ENCODE measurements at regions not wholly inside any gene's neighbourhood (a gene's known extent, or its start where the extent isn't known, plus 50 kb on each side); places are given as distances from the start of the nearest gene placed in this dataset.

- no peak overlapping the region for H3K9ac ChIP-seq
- H3K36me3 ChIP-seq: no peaks in the 10 kb centered on the region
- H4K20me1 ChIP-seq: no peaks in the 10 kb centered on the region
- no peak overlapping the region for H3K4me2 ChIP-seq
- H3K27ac ChIP-seq: no peak overlapping the region
- no peak overlapping the region for H3K4me3 ChIP-seq
- TF ChIP-seq Cebpa-rat (IDR thresholded peaks at IDR 0.05): no peak
- H3K9me3 ChIP-seq: no peaks in the 10 kb centered on the region
- H3K27me3 ChIP-seq: no peaks in the 10 kb centered on the region
- H3K4me1 ChIP-seq: peaks cover 11% of the 10 kb centered on the region
Measured at GRCh38 chr10:4453276-4453675, 372.7 kb upstream of the AKR1E2 start.

GRCh38 chr10:4450981-4451908 is 374.8 kb upstream of the AKR1E2 start:
- Histone ChIP-seq H3K9me3 (no peaks in the 10 kb centered on the region), H3K4me1 (peaks cover 11% of the 10 kb centered on the region), H3K4me2 (peak overlapping the region; percentile 36; the same call in 1 of the 2 replicates), H3K9ac (no peak overlapping the region), H3K4me3 (no peak overlapping the region), H4K20me1 (no peaks in the 10 kb centered on the region), H3K27me3 (no peaks in the 10 kb centered on the region), H3K36me3 (no peaks in the 10 kb centered on the region), H3K27ac (no peak overlapping the region)
- no peak for TF ChIP-seq Cebpa-rat (IDR thresholded peaks at IDR 0.05)

- Histone ChIP-seq H3K9me3 (no peaks in the 10 kb centered on the region), H3K4me3 (no peak overlapping the region), H3K27me3 (no peaks in the 10 kb centered on the region), H3K4me2 (no peak overlapping the region), H3K36me3 (no peaks in the 10 kb centered on the region), H3K27ac (no peak overlapping the region), H3K4me1 (peaks cover 11% of the 10 kb centered on the region), H4K20me1 (no peaks in the 10 kb centered on the region), H3K9ac (no peak overlapping the region)
- no peak for TF ChIP-seq Cebpa-rat (IDR thresholded peaks at IDR 0.05)
Measured at GRCh38 chr10:4450169-4450568, 375.8 kb upstream of the AKR1E2 start.

- H3K36me3 ChIP-seq: no peaks in the 10 kb centered on the region
- peaks cover 11% of the 10 kb centered on the region for H3K4me1 ChIP-seq
- H3K27me3 ChIP-seq: no peaks in the 10 kb centered on the region
- no peak for TF ChIP-seq Cebpa-rat (IDR thresholded peaks at IDR 0.05)
- no peak overlapping the region for H3K4me3 ChIP-seq
- no peak overlapping the region for H3K4me2 ChIP-seq
- peaks cover 11% of the 10 kb centered on the region for H3K9me3 ChIP-seq
- no peak overlapping the region for H3K27ac ChIP-seq
- no peak overlapping the region for H3K9ac ChIP-seq
- no peaks in the 10 kb centered on the region for H4K20me1 ChIP-seq
Measured at GRCh38 chr10:4448030-4448429, 378.0 kb upstream of the AKR1E2 start.

GRCh38 chr10:4443419-4443818 is 382.6 kb upstream of the AKR1E2 start:
- TF ChIP-seq Cebpa-rat (IDR thresholded peaks at IDR 0.05): no peak
- Histone ChIP-seq H3K4me1 (no peaks in the 10 kb centered on the region), H3K9me3 (peaks cover 14% of the 10 kb centered on the region), H3K36me3 (no peaks in the 10 kb centered on the region), H3K4me3 (no peak overlapping the region), H3K27ac (no peak overlapping the region), H4K20me1 (no peaks in the 10 kb centered on the region), H3K9ac (no peak overlapping the region), H3K4me2 (no peak overlapping the region), H3K27me3 (no peaks in the 10 kb centered on the region)

GRCh38 chr10:4442296-4442695 is 383.7 kb upstream of the AKR1E2 start:
- no peak for TF ChIP-seq Cebpa-rat (IDR thresholded peaks at IDR 0.05)
- H3K27ac ChIP-seq: no peak overlapping the region
- H3K4me1 ChIP-seq: no peaks in the 10 kb centered on the region
- peaks cover 14% of the 10 kb centered on the region for H3K9me3 ChIP-seq
- H3K9ac ChIP-seq: no peak overlapping the region
- no peaks in the 10 kb centered on the region for H4K20me1 ChIP-seq
- H3K36me3 ChIP-seq: no peaks in the 10 kb centered on the region
- H3K4me2 ChIP-seq: no peak overlapping the region
- H3K4me3 ChIP-seq: no peak overlapping the region
- no peaks in the 10 kb centered on the region for H3K27me3 ChIP-seq

- TF ChIP-seq Cebpa-rat (IDR thresholded peaks at IDR 0.05): no peak
- Histone ChIP-seq H3K4me2 (no peak overlapping the region), H3K27me3 (no peaks in the 10 kb centered on the region), H3K9ac (no peak overlapping the region), H3K36me3 (no peaks in the 10 kb centered on the region), H4K20me1 (no peaks in the 10 kb centered on the region), H3K9me3 (peaks cover 14% of the 10 kb centered on the region), H3K27ac (no peak overlapping the region), H3K4me3 (no peak overlapping the region), H3K4me1 (no peaks in the 10 kb centered on the region)
Measured at GRCh38 chr10:4440260-4440659, 385.7 kb upstream of the AKR1E2 start.

- H3K27me3 ChIP-seq: no peaks in the 10 kb centered on the region
- 0 out of 2 replicates have a peak, but pooled peaks cover 3% of the 10 kb centered on the region for H3K9me3 ChIP-seq
- no peak overlapping the region for H3K9ac ChIP-seq
- no peaks in the 10 kb centered on the region for H3K4me1 ChIP-seq
- H4K20me1 ChIP-seq: no peaks in the 10 kb centered on the region
- TF ChIP-seq Cebpa-rat (IDR thresholded peaks at IDR 0.05): no peak
- H3K36me3 ChIP-seq: no peaks in the 10 kb centered on the region
- no peak overlapping the region for H3K4me2 ChIP-seq
- no peak overlapping the region for H3K4me3 ChIP-seq
- H3K27ac ChIP-seq: no peak overlapping the region
Measured at GRCh38 chr10:4437791-4438190, 388.2 kb upstream of the AKR1E2 start.

GRCh38 chr10:4437061-4437460 is 388.9 kb upstream of the AKR1E2 start:
- Histone ChIP-seq H3K4me1 (no peaks in the 10 kb centered on the region), H3K27ac (no peak overlapping the region), H3K9me3 (no peaks in the 10 kb centered on the region), H3K4me2 (no peak overlapping the region), H3K36me3 (no peaks in the 10 kb centered on the region), H3K27me3 (no peaks in the 10 kb centered on the region), H3K9ac (no peak overlapping the region), H3K4me3 (no peak overlapping the region), H4K20me1 (no peaks in the 10 kb centered on the region)
- no peak for TF ChIP-seq Cebpa-rat (IDR thresholded peaks at IDR 0.05)

GRCh38 chr10:4436103-4436502 is 389.9 kb upstream of the AKR1E2 start:
- Histone ChIP-seq H4K20me1 (no peaks in the 10 kb centered on the region), H3K4me3 (no peak overlapping the region), H3K4me2 (no peak overlapping the region), H3K27me3 (no peaks in the 10 kb centered on the region), H3K36me3 (no peaks in the 10 kb centered on the region), H3K9ac (no peak overlapping the region), H3K4me1 (no peaks in the 10 kb centered on the region), H3K9me3 (no peaks in the 10 kb centered on the region), H3K27ac (no peak overlapping the region)
- TF ChIP-seq Cebpa-rat (IDR thresholded peaks at IDR 0.05): no peak
